UCSD-AML1 (cell line): ENCODE measurements at regions not wholly inside any gene's neighbourhood (a gene's known extent, or its start where the extent isn't known, plus 50 kb on each side); places are given as distances from the start of the nearest gene placed in this dataset.
A peak's percentile ranks its signal among the peaks of the same experiment; 100 is the strongest.

Experiments
- DNase-seq: peaks from one replicate; lab custom pipeline; 2025; ENCODE audit not compliant: unreplicated experiment; lab: John Stamatoyannopoulos, UW

DNA sequence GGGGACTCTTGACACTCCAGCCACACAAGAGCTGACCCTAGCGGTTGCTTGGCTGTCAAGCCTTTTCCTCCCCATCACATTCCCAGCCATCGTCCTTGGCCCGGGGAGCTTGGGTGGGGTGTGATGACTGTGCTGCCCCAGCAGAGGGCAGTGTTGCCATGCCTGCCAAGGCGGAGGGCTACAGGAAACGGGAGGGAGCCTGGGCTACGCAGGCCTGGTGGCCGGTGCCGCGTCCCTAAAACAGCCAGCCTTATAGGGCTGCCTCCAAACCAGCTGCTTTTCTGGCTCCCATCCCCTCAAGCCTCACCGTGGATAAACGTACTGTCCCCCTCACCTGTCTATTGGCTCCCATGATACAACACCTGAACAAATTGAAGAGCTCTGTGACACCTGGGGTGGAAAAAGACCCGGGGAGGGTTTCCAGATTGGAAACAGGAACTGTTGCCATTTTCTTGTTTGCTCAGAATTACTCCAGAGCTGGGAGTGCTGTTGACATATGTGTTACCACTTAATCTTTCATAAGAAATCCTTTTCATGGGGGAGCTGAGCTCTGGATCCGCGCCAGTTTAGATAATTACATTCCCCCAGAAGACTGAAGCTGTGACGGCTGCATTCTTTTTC, 72.8 kb upstream of the ASTN2 start:
- peak; percentile 68 for DNase-seq

- no peak for DNase-seq
Measured at GRCh38 chr9:117486426-117486825, 71.6 kb upstream of the ASTN2 start.

- no peak for DNase-seq
Measured at GRCh38 chr9:117485176-117485575, 70.3 kb upstream of the ASTN2 start.

- DNase-seq = no peak
Measured at GRCh38 chr9:117480729-117481128, 65.9 kb upstream of the ASTN2 start.

- no peak for DNase-seq
Measured at GRCh38 chr9:117480253-117480652, 65.4 kb upstream of the ASTN2 start.

- DNase-seq = no peak
Measured at GRCh38 chr9:117473293-117473692, 58.4 kb upstream of the ASTN2 start.

- DNase-seq = no peak
Measured at GRCh38 chr9:117470902-117471301, 56.0 kb upstream of the ASTN2 start.

DNA sequence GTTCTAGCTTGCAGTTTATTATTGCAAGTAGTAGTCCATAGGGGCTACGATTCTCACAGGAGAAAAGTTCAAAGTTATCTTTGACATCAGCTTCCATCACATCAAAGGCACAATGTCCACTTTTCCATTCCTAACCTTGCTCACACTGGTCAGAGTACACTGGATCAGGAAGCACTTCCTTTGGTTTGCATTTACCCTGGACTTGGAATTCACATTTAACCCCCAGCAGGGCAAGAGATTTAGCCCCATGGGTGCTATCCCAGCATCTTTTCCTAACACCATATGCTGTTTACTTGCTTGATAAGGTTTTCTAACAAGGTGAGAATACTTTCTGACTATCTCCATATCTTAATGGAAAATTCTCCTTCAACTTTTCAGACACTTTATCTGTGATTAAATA, 55.6 kb upstream of the ASTN2 start:
- DNase-seq = no peak

GRCh38 chr9:117466111-117466510, 51.3 kb upstream of the ASTN2 start:
- no peak for DNase-seq

DNA sequence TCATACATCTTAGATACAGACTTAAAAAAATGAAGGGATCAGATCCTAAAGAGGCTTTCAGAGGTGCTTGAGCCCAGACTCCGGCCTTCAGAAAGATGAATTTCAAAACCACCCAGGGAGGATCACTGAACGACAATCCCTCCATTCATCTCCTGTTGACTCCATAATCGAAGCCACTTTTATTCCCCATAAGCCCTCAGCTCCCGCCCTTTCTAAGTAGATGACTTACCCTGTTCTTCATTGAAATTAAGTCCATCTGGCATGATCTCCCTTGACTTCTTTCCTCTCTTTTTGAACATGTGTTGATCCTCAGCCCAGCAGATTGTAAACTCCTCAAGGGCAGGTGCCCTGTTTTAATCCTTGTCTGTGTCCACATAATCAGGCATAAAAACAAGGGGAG, 50.8 kb upstream of the ASTN2 start:
- DNase-seq = no peak

DNA sequence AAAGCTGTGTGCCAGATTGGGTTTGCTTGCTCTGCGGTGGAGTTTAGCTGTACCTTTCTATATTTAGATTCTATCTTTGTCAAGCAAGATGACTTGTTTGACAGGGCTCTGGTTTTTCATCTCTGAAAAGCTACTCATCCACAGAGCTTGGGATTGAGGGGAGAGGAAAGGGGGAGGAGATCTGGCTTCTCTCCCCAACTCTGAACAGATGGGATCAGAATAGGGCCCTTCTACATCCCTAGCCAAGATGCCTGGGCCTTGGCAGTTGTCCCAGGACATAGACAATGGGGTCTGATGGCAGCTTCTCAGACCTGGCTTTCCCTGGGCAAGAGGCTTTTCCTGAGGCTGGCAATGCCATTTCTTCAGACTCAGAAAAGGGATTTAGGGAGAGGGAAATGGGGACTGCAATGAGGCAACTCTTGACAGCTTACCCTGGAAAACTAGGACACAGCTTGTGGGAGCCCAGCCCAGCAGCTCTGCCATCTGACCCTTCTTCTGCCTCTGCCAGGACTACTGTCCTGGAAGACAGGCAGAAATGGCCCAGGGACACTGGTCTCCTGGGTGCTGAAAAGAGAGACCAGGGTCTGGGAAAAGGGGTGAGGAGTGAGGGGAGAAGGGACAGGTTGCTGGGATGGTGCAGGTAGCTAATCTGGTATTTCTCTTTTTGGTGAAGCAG, 50.2 kb upstream of the ASTN2 start:
- no peak for DNase-seq
